GM12878 (cell line): ENCODE measurements at regions not wholly inside any gene's neighbourhood (a gene's known extent, or its start where the extent isn't known, plus 50 kb on each side); places are given as distances from the start of the nearest gene placed in this dataset.

Source experiments
- ATAC-seq: fragments of 200-7000 bp; cut with Tn5 transposase; 3 replicates; pipeline ENCODE4 v1.9.1; 2020; ENCODE audit warnings: mild to moderate bottlenecking, moderate library complexity
- BruUV-seq: library from RNA; stranded (reverse); fragments of 400-500 nt; replicated peaks from 2 replicates; lab custom pipeline; 2021; lab: Mats Ljungman, UMichigan
- CTCF ChIA-PET: fragments of 300-600 bp; sonication (Branson Sonifier 250); formaldehyde crosslinking; extraction: SDS; loops from one replicate; lab custom pipeline; 2021; ENCODE audit warnings: inconsistent platforms; lab: Yijun Ruan, JAX
- POLR2A ChIA-PET: fragments of 350-600 bp; formaldehyde crosslinking; extraction: SDS; loops from one replicate; lab custom pipeline; 2021; ENCODE audit warnings: inconsistent platforms; lab: Charles Lee
- RAD21 ChIA-PET: fragments of 300-600 bp; sonication (Branson Sonifier 250); formaldehyde crosslinking; loops from one replicate; lab custom pipeline; 2023; ENCODE audit warnings: antibody characterized with exemption; ENCODE audit not compliant: unreplicated experiment; lab: Charles Lee
- SMC1A ChIA-PET: fragments of 300-600 bp; sonication (Branson Sonifier 250); formaldehyde crosslinking; loops from one replicate; lab custom pipeline; 2023; ENCODE audit not compliant: unreplicated experiment, uncharacterized antibody; lab: Charles Lee
- DNase-seq: peaks from one replicate; pipeline ENCODE4 v3.0.0-alpha.2; 2011; ENCODE audit warnings: low read depth, low spot score
- FAIRE-seq: peaks from 3 replicates; lab custom pipeline; 2011; peaks lifted over from hg19 to GRCh38; lab: Jason Lieb, UNC
- H2AFZ ChIP-seq: 2 replicates; pipeline ENCODE4 v1.6.0; 2011; ENCODE audit warnings: low read depth, low read length, control low read depth; ENCODE audit not compliant: control insufficient read depth
- H3K27ac ChIP-seq: 2 replicates; pipeline ENCODE4 v1.5.1; 2011; ENCODE audit warnings: control low read depth; ENCODE audit not compliant: control insufficient read depth, insufficient read depth
- H3K27me3 ChIP-seq, 2 experiments: replicated peaks in 1 of 2; 2 replicates each; pipeline versions ENCODE4 v1.6.0 to v1.6.1; 2011; ENCODE audit warnings: low read length in 1 of 2; ENCODE audit not compliant: control insufficient read depth in 2 of 2, insufficient read depth in 2 of 2
- H3K36me3 ChIP-seq, 2 experiments: 2 replicates each; pipeline ENCODE4 v1.5.1; 2011; ENCODE audit warnings: low read length in 1 of 2; ENCODE audit not compliant: control insufficient read depth in 2 of 2, insufficient read depth in 2 of 2
- H3K4me1 ChIP-seq: 2 replicates; pipeline ENCODE4 v1.6.1; 2011; ENCODE audit warnings: mild to moderate bottlenecking, low read length, moderate library complexity, mixed read lengths; ENCODE audit not compliant: control insufficient read depth, insufficient read depth
- H3K4me2 ChIP-seq: 2 replicates; pipeline ENCODE4 v1.6.0; 2011; ENCODE audit warnings: control low read depth; ENCODE audit not compliant: control insufficient read depth, insufficient read depth
- H3K4me3 ChIP-seq: fragments of 200-600 bp; sonication (generic); 2 replicates; pipeline ENCODE4 v1.5.1; 2016
- H3K79me2 ChIP-seq: 2 replicates; pipeline ENCODE4 v1.6.0; 2011; ENCODE audit warnings: low read length; ENCODE audit not compliant: control insufficient read depth, insufficient read depth
- H3K9ac ChIP-seq: 2 replicates; pipeline ENCODE4 v1.8.0; 2011; ENCODE audit warnings: low read length, control low read depth, mixed read lengths; ENCODE audit not compliant: control insufficient read depth, insufficient read depth
- H3K9me3 ChIP-seq: replicated peaks from 3 replicates; pipeline ENCODE4 v1.5.1; 2011; ENCODE audit warnings: mild to moderate bottlenecking, low read length; ENCODE audit not compliant: control insufficient read depth, insufficient read depth
- H4K20me1 ChIP-seq: 2 replicates; pipeline ENCODE4 v1.6.0; 2011; ENCODE audit not compliant: control insufficient read depth, insufficient read depth
- FOXM1 ChIP-seq: IDR thresholded peaks from 2 replicates; pipeline ENCODE4 v1.6.1; 2012; ENCODE audit warnings: low read depth, mild to moderate bottlenecking, inconsistent platforms, low read length, moderate library complexity
- GABPA ChIP-seq: IDR thresholded peaks from 2 replicates; pipeline ENCODE4 v1.6.1; 2014; ENCODE audit warnings: antibody characterized with exemption, low read depth, mild to moderate bottlenecking, inconsistent platforms
- IKZF2 ChIP-seq, 2 experiments: fragments of 450-650 bp; IDR thresholded peaks; 2 replicates each; pipeline ENCODE4 v1.6.1; 2017; ENCODE audit warnings: mild to moderate bottlenecking in 2 of 2, moderate library complexity in 2 of 2
- MEF2A ChIP-seq: IDR thresholded peaks from 2 replicates; pipeline ENCODE4 v1.6.1; 2011; ENCODE audit warnings: low read depth, mild to moderate bottlenecking, low read length, moderate library complexity; ENCODE audit not compliant: insufficient read depth
- POLR2A ChIP-seq: IDR thresholded peaks from 2 replicates; pipeline ENCODE4 v1.6.1; 2011; ENCODE audit warnings: low read depth, mild to moderate bottlenecking, low read length
- POU2F2 ChIP-seq: IDR thresholded peaks from 3 replicates; pipeline ENCODE4 v1.6.1; 2011; ENCODE audit warnings: low read depth, mild to moderate bottlenecking, low read length, borderline replicate concordance
- RUNX3 ChIP-seq: IDR thresholded peaks from 2 replicates; pipeline ENCODE4 v1.6.1; 2012; ENCODE audit warnings: low read length, inconsistent platforms
- SRF ChIP-seq, 2 experiments: IDR thresholded peaks; 2 replicates each; pipeline ENCODE4 v1.6.1; 2011; ENCODE audit warnings: low read depth in 2 of 2, low read length in 2 of 2, mild to moderate bottlenecking in 1 of 2, moderate library complexity in 1 of 2
- SUPT20H ChIP-seq: IDR thresholded peaks from 2 replicates; pipeline ENCODE4 v1.6.1; 2011; ENCODE audit warnings: low read depth, mild to moderate bottlenecking, low read length, moderate library complexity, borderline replicate concordance; ENCODE audit not compliant: control insufficient read depth
- TAF1 ChIP-seq: IDR thresholded peaks from 2 replicates; pipeline ENCODE4 v1.6.1; 2011; ENCODE audit warnings: mild to moderate bottlenecking, low read depth, low read length, borderline replicate concordance
- TCF12 ChIP-seq: IDR thresholded peaks from 2 replicates; pipeline ENCODE4 v1.6.1; 2011; ENCODE audit warnings: low read depth, mild to moderate bottlenecking, low read length
- TCF7 ChIP-seq: IDR thresholded peaks from 2 replicates; pipeline ENCODE4 v1.6.1; 2014; ENCODE audit warnings: antibody characterized with exemption, borderline replicate concordance
- YY1 ChIP-seq: IDR thresholded peaks from 2 replicates; pipeline ENCODE4 v1.6.1; 2011; ENCODE audit warnings: low read depth, mild to moderate bottlenecking, low read length
- WGBS: methylation state at CpG from one replicate; pipeline ENCODE4 v1.1.6; 2016; ENCODE audit warnings: low lambda C conversion rate; ENCODE audit not compliant: insufficient replicate concordance, insufficient coverage; ENCODE audit errors: missing lambda C conversion rate; 5-methylcytosine and 5-hydroxymethylcytosine counted together
- in situ Hi-C: fragments of 300-500 bp; cut with MboI; formaldehyde crosslinking; loops from 9 replicates; pipeline ENCODE4 v1.14.3; 2018; ENCODE audit warnings: mixed read lengths
- intact Hi-C: fragments of 100-400 bp; cut with micrococcal nuclease; formaldehyde crosslinking; loops from one replicate; pipeline ENCODE4 v1.14.2; 2022; ENCODE audit not compliant: unreplicated experiment

GRCh38 chr13:73767191-73767741 lies 366.9 kb downstream of the KLF12 start:
- H3K4me2 ChIP-seq: no peak overlapping the region
- ATAC-seq: peak; percentile 38
- in situ Hi-C loops: no loop called here
- H3K27me3 ChIP-seq: no peaks in the 10 kb centered on the region
- DNase-seq: no peak
- ChIA-PET RAD21 (interaction anchor here (0.7 to 3.4 kb wide), 2 partner anchors 11 to 517 kb away, joined by 3 to 17 read pairs; no protein-coding TSS in a partner anchor), CTCF (interaction anchor here (0.6 to 4.7 kb wide), 18 partner anchors 8 to 1452 kb away, joined by 3 to 40 read pairs (median 4); no protein-coding TSS in a partner anchor), SMC1A (interaction anchor here (0.7 to 4.4 kb wide), 9 partner anchors 11 to 517 kb away, joined by 3 to 34 read pairs (median 3); no protein-coding TSS in a partner anchor), POLR2A (no interaction called here)
- no peaks in the 10 kb centered on the region for H4K20me1 ChIP-seq
- WGBS: 21% methylated on average over 3 of the region's 3 CpGs
- H3K9me3 ChIP-seq: no peaks in the 10 kb centered on the region
- H3K9ac ChIP-seq: no peak overlapping the region
- BruUV-seq: no TSS peak
- H3K27ac ChIP-seq: no peak overlapping the region
- intact Hi-C loops: no loop called here
- H3K36me3 ChIP-seq: no peaks in the 10 kb centered on the region
- TF ChIP-seq GABPA (no peak), MEF2A (0 out of 2 replicates have a peak, but pooled peaks have one; percentile 48), POU2F2 (peak; percentile 99)
- TF ChIP-seq, all 136 proteins: peak for 2
- Histone ChIP-seq H2AFZ (no peak overlapping the region; the same call in 1 of the 2 replicates), H3K4me3 (no peak overlapping the region), H3K79me2 (no peaks in the 10 kb centered on the region), H3K4me1 (peaks cover 19% of the 10 kb centered on the region)
- FAIRE-seq: no peak

- CTCF ChIA-PET: interaction anchor here (1.4 to 4.7 kb wide), 5 partner anchors 10 to 35 kb away, joined by 4 to 40 read pairs (median 7); no protein-coding TSS in a partner anchor
- Histone ChIP-seq H3K4me3 (no peak overlapping the region), H3K4me2 (peak overlapping the region; percentile 69), H3K79me2 (no peaks in the 10 kb centered on the region), H4K20me1 (no peaks in the 10 kb centered on the region), H3K9me3 (no peaks in the 10 kb centered on the region), H3K27ac (peak overlapping the region; percentile 42; the same call in 1 of the 2 replicates), H2AFZ (peak overlapping the region; percentile 80), H3K4me1 (peaks cover 19% of the 10 kb centered on the region), H3K9ac (no peak overlapping the region; the same call in 1 of the 2 replicates), H3K36me3 (no peaks in the 10 kb centered on the region), H3K27me3 (no peaks in the 10 kb centered on the region)
- SMC1A ChIA-PET: interaction anchor here (1.2 to 4.4 kb wide), 3 partner anchors 9 to 50 kb away, joined by 3 to 34 read pairs (median 4); no protein-coding TSS in a partner anchor
- RAD21 ChIA-PET: interaction anchor here (0.6 to 3.4 kb wide), 2 partner anchors 9 to 23 kb away, joined by 4 to 17 read pairs; no protein-coding TSS in a partner anchor
- in situ Hi-C loops: no loop called here
- ATAC-seq (peak; percentile 83), FAIRE-seq (no peak), DNase-seq (no peak)
- POLR2A ChIA-PET: no interaction called here
- intact Hi-C loops: no loop called here
- BruUV-seq: no TSS peak
- WGBS: 34% methylated on average over 12 of the region's 12 CpGs
- TF ChIP-seq YY1: peak; percentile 69
- TF ChIP-seq TCF7: no peak
- peak; percentile 51; the same call in 1 of the 3 replicates for TF ChIP-seq POU2F2
- TF ChIP-seq SUPT20H: no peak
- TF ChIP-seq RUNX3: 0 out of 2 replicates have a peak, but pooled peaks have one; percentile 16
- TF ChIP-seq FOXM1: no peak
- TF ChIP-seq TCF12: 0 out of 2 replicates have a peak, but pooled peaks have one; percentile 21
- TF ChIP-seq IKZF2 (IDR thresholded peaks at IDR 0.05): 0 out of 4 replicates have a peak, but pooled peaks of 1 of the 2 experiments have one; percentile 10
- TF ChIP-seq SRF (IDR thresholded peaks at IDR 0.05; ENCODE audit: low read depth in 2 of 2, low read length in 2 of 2): peak; percentile 74 to 87; a peak in 3 of 4 replicates
- TF ChIP-seq POLR2A: peak; percentile 32; the same call in 1 of the 2 replicates
- peak; percentile 77 for TF ChIP-seq GABPA
- TF ChIP-seq TAF1: peak; percentile 77; the same call in 1 of the 2 replicates
Measured at GRCh38 chr13:73765651-73766384, 368.4 kb downstream of the KLF12 start.
